H9 (cell line): ENCODE measurements at regions not wholly inside any gene's neighbourhood (a gene's known extent, or its start where the extent isn't known, plus 50 kb on each side); places are given as distances from the start of the nearest gene placed in this dataset.

ENCODE experiments used
- DNase-seq: peaks from one replicate; pipeline ENCODE4 v3.0.0-alpha.2; 2017
- H2AFZ ChIP-seq: one replicate; pipeline ENCODE4 v1.6.1; 2013; ENCODE audit warnings: mild to moderate bottlenecking, low read length, control low read depth, moderate library complexity
- H2AK5ac ChIP-seq: 2 replicates; pipeline ENCODE4 v1.6.1; 2013; ENCODE audit warnings: low read length, control low read depth, mixed read lengths; ENCODE audit not compliant: insufficient read length
- H2BK120ac ChIP-seq: one replicate; pipeline ENCODE4 v1.6.1; 2013; ENCODE audit warnings: low read depth, mild to moderate bottlenecking, low read length, control low read depth, inconsistent platforms; ENCODE audit not compliant: poor library complexity, severe bottlenecking
- H2BK12ac ChIP-seq: 2 replicates; pipeline ENCODE4 v1.6.1; 2013; ENCODE audit warnings: low read length, control low read depth, mixed read lengths, low read depth; ENCODE audit not compliant: insufficient read length
- H2BK15ac ChIP-seq: 2 replicates; pipeline ENCODE4 v1.6.1; 2013; ENCODE audit warnings: low read depth, low read length, control low read depth
- H2BK20ac ChIP-seq: one replicate; pipeline ENCODE4 v1.6.1; 2013; ENCODE audit warnings: low read depth, mild to moderate bottlenecking, low read length, control low read depth, inconsistent platforms; ENCODE audit not compliant: poor library complexity, severe bottlenecking
- H2BK5ac ChIP-seq: 2 replicates; pipeline ENCODE4 v1.6.1; 2013; ENCODE audit warnings: low read length, control low read depth, mixed read lengths; ENCODE audit not compliant: insufficient read length
- H3K14ac ChIP-seq: 2 replicates; pipeline ENCODE4 v1.6.1; 2013; ENCODE audit warnings: low read length, control low read depth; ENCODE audit not compliant: insufficient read depth
- H3K18ac ChIP-seq: 2 replicates; pipeline ENCODE4 v1.6.1; 2013; ENCODE audit warnings: low read depth, mild to moderate bottlenecking, mixed read lengths, low read length, control low read depth; ENCODE audit not compliant: insufficient read length
- H3K23ac ChIP-seq: 2 replicates; pipeline ENCODE4 v1.6.1; 2013; ENCODE audit warnings: low read length, control low read depth, mixed read lengths, low read depth; ENCODE audit not compliant: insufficient read length
- H3K23me2 ChIP-seq: 2 replicates; pipeline ENCODE4 v1.6.1; 2013; ENCODE audit warnings: low read depth, mild to moderate bottlenecking, mixed read lengths, low read length, control low read depth; ENCODE audit not compliant: insufficient read length, poor library complexity, severe bottlenecking
- H3K27ac ChIP-seq: 2 replicates; pipeline ENCODE4 v1.5.1; 2013; ENCODE audit warnings: low read length, control low read depth, mixed read lengths, low read depth; ENCODE audit not compliant: insufficient read length
- H3K27me3 ChIP-seq: 2 replicates; pipeline ENCODE4 v1.6.1; 2013; ENCODE audit warnings: low read length, control low read depth, inconsistent platforms; ENCODE audit not compliant: insufficient read depth
- H3K4ac ChIP-seq: 2 replicates; pipeline ENCODE4 v1.6.1; 2013; ENCODE audit warnings: low read depth, mild to moderate bottlenecking, control low read depth, inconsistent platforms, low read length, moderate library complexity
- H3K4me1 ChIP-seq: 2 replicates; pipeline ENCODE4 v1.6.1; 2013; ENCODE audit warnings: low read length, control low read depth, inconsistent platforms; ENCODE audit not compliant: insufficient read depth
- H3K4me2 ChIP-seq: 2 replicates; pipeline ENCODE4 v1.6.1; 2013; ENCODE audit warnings: low read length, control low read depth, mixed read lengths; ENCODE audit not compliant: insufficient read length, insufficient read depth
- H3K56ac ChIP-seq: 2 replicates; pipeline ENCODE4 v1.6.1; 2013; ENCODE audit warnings: low read depth, mild to moderate bottlenecking, mixed read lengths, low read length, control low read depth; ENCODE audit not compliant: insufficient read length
- H3K79me1 ChIP-seq: 2 replicates; pipeline ENCODE4 v1.6.1; 2013; ENCODE audit warnings: low read depth, mild to moderate bottlenecking, moderate library complexity, low read length, control low read depth, inconsistent platforms; ENCODE audit not compliant: insufficient read depth, poor library complexity, severe bottlenecking
- H3K79me2 ChIP-seq: 2 replicates; pipeline ENCODE4 v1.6.1; 2013; ENCODE audit warnings: low read length, control low read depth, inconsistent platforms; ENCODE audit not compliant: insufficient read depth
- H3K9ac ChIP-seq: 2 replicates; pipeline ENCODE4 v1.6.1; 2013; ENCODE audit warnings: low read length, control low read depth, mixed read lengths; ENCODE audit not compliant: insufficient read length; ENCODE audit errors: extremely low read depth
- H3K9me3 ChIP-seq: one replicate; pipeline ENCODE4 v1.6.1; 2013; ENCODE audit warnings: low read depth, low read length, inconsistent platforms; ENCODE audit not compliant: control insufficient read depth
- H3T11ph ChIP-seq: one replicate; pipeline ENCODE4 v1.6.1; 2013; ENCODE audit warnings: mild to moderate bottlenecking, low read length, control low read depth, inconsistent platforms
- H4K20me1 ChIP-seq: one replicate; pipeline ENCODE4 v1.6.1; 2013; ENCODE audit not compliant: control insufficient read depth, insufficient read length, insufficient read depth
- H4K5ac ChIP-seq: 2 replicates; pipeline ENCODE4 v1.6.1; 2013; ENCODE audit warnings: low read depth, mild to moderate bottlenecking, mixed read lengths, low read length, control low read depth; ENCODE audit not compliant: insufficient read length
- H4K8ac ChIP-seq: replicated peaks from 2 replicates; pipeline ENCODE4 v1.6.1; 2013; ENCODE audit warnings: low read length, control low read depth, mixed read lengths, low read depth; ENCODE audit not compliant: insufficient read length
- H4K91ac ChIP-seq: 2 replicates; pipeline ENCODE4 v1.6.1; 2013; ENCODE audit warnings: low read depth, mild to moderate bottlenecking, moderate library complexity, mixed read lengths, low read length, control low read depth; ENCODE audit not compliant: insufficient read length
- H3K27ac Mint-ChIP-seq, 3 experiments: 2 replicates in 2 of 3; 3 replicates in 1 of 3; pipeline ENCODE4 v1.8.0; 2020 to 2021; ENCODE audit warnings: mixed read lengths in 3 of 3, mild to moderate bottlenecking in 1 of 3, moderate library complexity in 1 of 3
- H3K27me3 Mint-ChIP-seq: 2 replicates; pipeline ENCODE4 v1.8.0; 2021; ENCODE audit warnings: low read depth, mild to moderate bottlenecking, moderate library complexity, mixed read lengths
- H3K36me3 Mint-ChIP-seq, 3 experiments: 2 replicates in 2 of 3; 3 replicates in 1 of 3; pipeline ENCODE4 v1.8.0; 2020 to 2021; ENCODE audit warnings: low read depth in 3 of 3, mixed read lengths in 3 of 3; ENCODE audit not compliant: insufficient read depth in 1 of 3
- H3K4me1 Mint-ChIP-seq, 2 experiments: 2 replicates each; pipeline ENCODE4 v1.8.0; 2020; ENCODE audit warnings: mixed read lengths in 2 of 2
- H3K4me3 Mint-ChIP-seq, 2 experiments: 2 replicates in 1 of 2; 3 replicates in 1 of 2; pipeline ENCODE4 v1.8.0; 2020 to 2021; ENCODE audit warnings: mild to moderate bottlenecking in 2 of 2, mixed read lengths in 2 of 2, moderate library complexity in 1 of 2
- H3K9me3 Mint-ChIP-seq, 2 experiments: 2 replicates in 1 of 2; 3 replicates in 1 of 2; pipeline ENCODE4 v1.8.0; 2020; ENCODE audit warnings: mild to moderate bottlenecking in 2 of 2, mixed read lengths in 2 of 2, moderate library complexity in 1 of 2
- WGBS: extraction: QIAGEN DNeasy Blood & Tissue Kit; methylation state at CpG from one replicate; pipeline ENCODE4 v1.1.7; 2013; ENCODE audit warnings: missing lambda C conversion rate, low lambda C conversion rate, mixed read lengths; ENCODE audit not compliant: insufficient read length; ENCODE audit errors: extremely low coverage; 5-methylcytosine and 5-hydroxymethylcytosine counted together
- TF ChIP-seq, protein P1 (sequence below): fragments of 200-600 bp; sonication (generic); conservative IDR thresholded peaks from 3 replicates; pipeline ENCODE4 v1.8.0; 2021; ENCODE audit warnings: antibody characterized with exemption, mild to moderate bottlenecking

DNA sequence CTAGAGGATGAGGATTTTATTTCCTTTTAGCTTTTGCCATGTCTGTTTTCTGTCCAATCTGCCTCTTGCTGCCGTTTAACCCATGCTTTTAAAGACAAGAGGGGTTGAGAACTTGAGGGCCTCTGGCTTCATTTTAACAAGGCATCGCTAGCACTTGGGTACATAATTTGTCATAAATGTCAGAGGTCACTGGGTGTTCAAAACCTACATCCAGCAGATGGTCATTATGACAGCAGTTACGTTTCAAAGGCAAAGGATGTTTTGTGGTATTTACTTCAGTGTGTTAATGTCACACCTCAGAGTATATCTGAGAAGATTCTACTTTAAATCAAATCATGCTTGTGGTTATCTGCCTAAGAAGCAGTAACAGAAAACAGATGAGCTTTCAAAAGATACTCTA lies 918.3 kb downstream of the NR2F1-AS1 start:
- H3K4me1 Mint-ChIP-seq: peaks cover 4 to 5% of the 10 kb centered on the region in 2 experiments
- no peaks in the 10 kb centered on the region for H3K36me3 Mint-ChIP-seq
- Histone ChIP-seq H4K8ac (no peak overlapping the region), H3K56ac (no peak overlapping the region), H3K9ac (no peak overlapping the region), H3K4ac (no peak overlapping the region), H2BK5ac (no peak overlapping the region), H2BK12ac (no peak overlapping the region), H3K4me1 (no peaks in the 10 kb centered on the region), H3K23ac (no peak overlapping the region), H3K27me3 (no peaks in the 10 kb centered on the region), H3K18ac (no peak overlapping the region), H4K5ac (no peak overlapping the region), H2BK20ac (no peak overlapping the region), H2BK15ac (no peak overlapping the region), H3K4me2 (no peak overlapping the region), H3K79me2 (no peaks in the 10 kb centered on the region), H2AK5ac (no peak overlapping the region), H4K91ac (no peak overlapping the region), H2AFZ (no peak overlapping the region), H4K20me1 (no peaks in the 10 kb centered on the region), H3K23me2 (no peaks in the 10 kb centered on the region), H3T11ph (no peak overlapping the region), H3K9me3 (no peaks in the 10 kb centered on the region), H3K14ac (no peak overlapping the region), H2BK120ac (no peak overlapping the region), H3K79me1 (no peaks in the 10 kb centered on the region), H3K27ac (no peak overlapping the region)
- no CpG with 5 or more reads among the region's 3 CpGs for WGBS
- no peak overlapping the region for H3K4me3 Mint-ChIP-seq
- no peak for DNase-seq
- no peaks in the 10 kb centered on the region for H3K9me3 Mint-ChIP-seq
- TF ChIP-seq, protein P1, sequence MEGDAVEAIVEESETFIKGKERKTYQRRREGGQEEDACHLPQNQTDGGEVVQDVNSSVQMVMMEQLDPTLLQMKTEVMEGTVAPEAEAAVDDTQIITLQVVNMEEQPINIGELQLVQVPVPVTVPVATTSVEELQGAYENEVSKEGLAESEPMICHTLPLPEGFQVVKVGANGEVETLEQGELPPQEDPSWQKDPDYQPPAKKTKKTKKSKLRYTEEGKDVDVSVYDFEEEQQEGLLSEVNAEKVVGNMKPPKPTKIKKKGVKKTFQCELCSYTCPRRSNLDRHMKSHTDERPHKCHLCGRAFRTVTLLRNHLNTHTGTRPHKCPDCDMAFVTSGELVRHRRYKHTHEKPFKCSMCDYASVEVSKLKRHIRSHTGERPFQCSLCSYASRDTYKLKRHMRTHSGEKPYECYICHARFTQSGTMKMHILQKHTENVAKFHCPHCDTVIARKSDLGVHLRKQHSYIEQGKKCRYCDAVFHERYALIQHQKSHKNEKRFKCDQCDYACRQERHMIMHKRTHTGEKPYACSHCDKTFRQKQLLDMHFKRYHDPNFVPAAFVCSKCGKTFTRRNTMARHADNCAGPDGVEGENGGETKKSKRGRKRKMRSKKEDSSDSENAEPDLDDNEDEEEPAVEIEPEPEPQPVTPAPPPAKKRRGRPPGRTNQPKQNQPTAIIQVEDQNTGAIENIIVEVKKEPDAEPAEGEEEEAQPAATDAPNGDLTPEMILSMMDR: no peak
- H3K27ac Mint-ChIP-seq: no peak overlapping the region
- no peaks in the 10 kb centered on the region for H3K27me3 Mint-ChIP-seq
